Gastrocnemius medialis (tissue), 4 donors: ENCODE measurements at regions not wholly inside any gene's neighbourhood (a gene's known extent, or its start where the extent isn't known, plus 50 kb on each side); places are given as distances from the start of the nearest gene placed in this dataset.

ENCODE experiments used
- CTCF ChIP-seq, 5 experiments: fragments of 450-650 bp in 3 of 5; fragments of 200-600 bp in 2 of 5; sonication (generic) in 2 of 5; IDR thresholded peaks in 4 of 5; conservative IDR thresholded peaks in 1 of 5; 1 replicate in 4 of 5; 2 replicates in 1 of 5; pipeline ENCODE4 v1.5.1; 2016 to 2019; ENCODE audit warnings: antibody characterized with exemption in 5 of 5, mild to moderate bottlenecking in 3 of 5, moderate library complexity in 3 of 5
- POLR2A ChIP-seq, 2 donors: fragments of 450-650 bp; IDR thresholded peaks; one replicate each; pipeline ENCODE4 v1.6.1; 2017; ENCODE audit warnings: antibody characterized with exemption in 2 of 2, mild to moderate bottlenecking in 2 of 2, moderate library complexity in 2 of 2

- no peak for TF ChIP-seq POLR2A (IDR thresholded peaks at IDR 0.05)
- no peak for TF ChIP-seq CTCF (IDR thresholded peaks at IDR 0.05 in 4 of 5, conservative IDR thresholded peaks at IDR 0.05 in 1 of 5)
Observed at GRCh38 chr2:234409590-234409989, 87.3 kb downstream of the ARL4C start.
